CD1c-positive myeloid dendritic cell (primary cell): ENCODE measurements at regions not wholly inside any gene's neighbourhood (a gene's known extent, or its start where the extent isn't known, plus 50 kb on each side); places are given as distances from the start of the nearest gene placed in this dataset.

Experiments
- DNase-seq: peaks from one replicate; pipeline ENCODE4 v3.0.0-alpha.2; 2016; ENCODE audit errors: extremely low spot score

DNA sequence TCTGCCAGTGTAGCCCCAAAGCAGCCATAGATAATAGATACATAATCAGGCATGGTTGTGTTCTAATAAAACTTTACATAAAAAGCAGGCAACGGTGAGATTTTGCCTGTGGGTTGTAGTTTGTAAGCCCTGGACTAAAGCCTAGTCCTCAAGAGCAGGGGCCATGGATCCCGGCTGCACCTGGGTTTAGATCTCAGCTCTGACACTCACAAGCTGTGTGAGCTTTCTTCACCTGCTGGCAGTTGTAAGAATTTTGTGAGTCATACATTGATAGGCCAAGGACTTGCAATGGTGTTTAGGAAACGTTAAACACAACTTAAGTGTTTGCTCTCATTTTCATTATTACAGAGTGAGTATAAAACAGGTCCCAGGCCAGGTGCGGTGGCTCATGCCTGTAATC lies 395.8 kb upstream of the TBX3 start:
- DNase-seq, result no peak

DNA sequence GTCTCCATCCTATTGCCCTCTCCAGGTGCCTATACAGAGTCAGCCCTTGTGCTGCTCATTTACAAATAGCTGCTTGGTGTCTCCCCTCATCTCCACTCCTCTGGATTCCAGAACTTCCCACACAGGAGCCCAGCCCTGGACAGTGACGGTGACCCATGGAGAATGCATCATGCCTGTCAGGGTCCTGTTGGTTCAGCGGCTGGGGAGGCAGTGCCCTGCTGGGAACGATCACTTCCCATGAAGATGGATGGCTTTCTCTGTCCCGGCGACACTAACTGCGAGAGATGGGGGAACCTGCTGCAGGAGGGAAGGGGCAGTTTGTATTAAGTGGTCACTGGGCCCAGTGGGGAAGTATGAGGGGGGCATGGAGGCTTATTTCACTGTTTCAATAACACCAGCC lies 395.0 kb upstream of the TBX3 start:
- no peak for DNase-seq

DNA sequence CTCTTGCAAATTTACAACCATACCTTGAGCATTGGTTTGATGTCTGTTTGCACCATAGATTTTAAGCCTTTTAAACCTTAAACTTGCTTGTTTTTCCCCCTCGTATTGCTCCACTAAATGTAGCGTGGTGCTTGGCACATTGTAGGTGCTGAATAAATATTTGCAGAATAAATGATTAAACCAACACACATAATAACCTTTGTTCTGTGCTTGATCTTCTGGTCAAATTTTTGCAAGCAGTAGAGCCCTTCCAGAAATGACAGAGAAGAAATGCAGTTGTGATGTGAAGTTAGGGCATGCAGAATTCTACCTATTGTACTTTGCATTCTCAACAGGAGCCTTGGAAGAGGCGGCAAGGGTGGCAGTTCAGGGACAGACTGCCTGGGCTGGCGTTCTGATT lies 394.4 kb upstream of the TBX3 start:
- no peak for DNase-seq

DNA sequence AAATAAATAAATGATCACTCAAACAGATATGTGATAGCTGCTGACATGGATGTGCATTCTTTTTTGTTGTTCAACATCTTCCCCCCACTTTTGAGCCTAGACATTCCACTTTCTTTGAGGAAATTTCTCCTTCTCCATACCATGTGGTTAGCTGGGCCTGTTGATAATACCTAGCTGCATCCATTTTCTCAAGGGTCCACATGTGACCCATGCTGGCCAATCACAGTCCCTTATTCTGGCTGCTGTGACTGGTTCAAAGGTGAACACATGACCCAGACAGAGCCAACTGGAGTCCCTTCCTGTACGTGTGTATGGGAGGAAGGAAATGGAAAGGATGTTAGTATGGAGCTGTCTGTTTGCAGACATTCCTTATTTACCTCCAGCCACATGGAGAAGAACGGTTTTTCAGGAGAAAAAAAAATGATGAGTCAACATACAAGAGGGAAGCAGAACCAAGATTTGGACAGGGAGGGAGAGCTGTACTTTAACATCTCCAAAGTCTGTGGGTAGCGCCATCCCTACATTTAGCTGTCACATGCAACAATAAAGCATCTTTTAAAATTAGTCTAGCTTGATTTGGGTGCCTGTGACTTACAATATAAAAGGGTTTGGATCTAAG lies 391.7 kb upstream of the TBX3 start:
- no peak for DNase-seq

DNA sequence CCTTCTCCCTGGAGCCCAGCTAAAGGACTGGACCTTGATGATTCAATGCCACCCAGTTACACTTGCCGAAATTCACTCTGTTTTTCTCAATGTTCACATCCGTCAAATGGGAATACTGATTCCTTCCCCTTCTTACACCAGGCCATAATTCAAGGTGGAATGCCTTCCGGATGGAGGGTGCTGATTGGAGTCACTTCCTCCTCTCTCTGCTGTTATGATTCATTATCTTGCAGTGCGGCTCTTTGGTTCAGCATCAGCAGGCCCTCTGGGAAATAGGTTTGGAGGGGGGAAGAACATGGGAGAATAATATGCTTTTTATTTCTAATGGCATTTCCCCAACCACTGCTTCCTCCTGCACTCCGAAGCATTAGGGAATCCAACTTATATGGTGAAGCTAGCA lies 390.6 kb upstream of the TBX3 start:
- DNase-seq, result no peak

DNA sequence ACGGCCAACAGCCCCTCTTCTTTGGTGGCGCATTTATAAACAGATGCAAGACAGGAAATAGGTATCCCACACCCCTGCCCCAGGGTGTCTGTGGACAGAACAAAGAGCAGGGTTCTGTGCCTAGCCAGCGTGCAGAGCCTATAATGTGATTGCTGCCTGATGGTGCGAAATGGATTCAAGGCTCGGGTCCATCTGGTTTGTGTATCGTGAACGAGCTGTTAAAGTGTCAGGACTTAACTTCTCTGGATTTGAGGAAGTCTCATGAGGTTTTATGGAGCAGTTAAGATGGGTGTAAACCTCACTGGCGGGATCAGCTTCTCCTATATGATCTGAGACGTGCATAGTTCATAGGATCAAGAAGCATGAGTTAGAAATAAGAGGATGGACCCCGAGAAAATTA lies 388.7 kb upstream of the TBX3 start:
- no peak for DNase-seq

DNA sequence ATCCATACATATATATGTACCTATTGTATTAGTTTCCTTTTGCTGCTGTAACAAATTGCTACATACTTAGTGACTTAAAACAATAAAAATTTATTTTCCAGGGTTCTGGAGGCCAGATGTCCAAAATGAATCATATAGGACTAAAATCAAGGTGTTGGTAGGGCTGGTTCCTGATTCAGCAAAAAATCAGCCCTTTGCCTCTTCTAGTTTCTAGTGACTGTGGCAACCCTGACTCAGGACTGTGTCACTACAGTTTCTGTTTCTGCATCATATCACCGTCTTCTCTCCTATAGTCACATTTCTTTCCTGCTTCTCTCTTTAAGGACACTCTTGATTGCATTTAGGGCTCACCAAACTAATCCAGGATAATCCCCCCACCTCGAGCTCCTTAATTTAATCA lies 386.3 kb upstream of the TBX3 start:
- no peak for DNase-seq

DNA sequence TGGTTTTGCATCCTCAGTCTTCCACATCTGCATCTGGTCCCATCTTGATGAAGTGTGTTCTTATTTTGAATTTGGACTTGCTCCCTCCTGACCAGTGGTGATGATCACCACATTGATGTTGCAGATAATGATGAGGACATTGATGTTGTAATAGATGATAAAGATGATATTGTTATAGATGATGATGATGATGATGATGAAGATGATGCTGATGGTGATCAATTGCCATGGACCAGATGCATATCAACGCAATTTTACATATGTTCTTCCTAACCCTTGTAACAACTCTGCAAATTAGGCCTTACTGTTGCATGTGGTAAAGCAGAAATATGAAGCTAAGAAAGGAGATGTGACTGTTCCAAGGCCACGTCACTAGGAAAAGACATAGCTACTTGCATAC lies 380.3 kb upstream of the TBX3 start:
- DNase-seq, result no peak

DNA sequence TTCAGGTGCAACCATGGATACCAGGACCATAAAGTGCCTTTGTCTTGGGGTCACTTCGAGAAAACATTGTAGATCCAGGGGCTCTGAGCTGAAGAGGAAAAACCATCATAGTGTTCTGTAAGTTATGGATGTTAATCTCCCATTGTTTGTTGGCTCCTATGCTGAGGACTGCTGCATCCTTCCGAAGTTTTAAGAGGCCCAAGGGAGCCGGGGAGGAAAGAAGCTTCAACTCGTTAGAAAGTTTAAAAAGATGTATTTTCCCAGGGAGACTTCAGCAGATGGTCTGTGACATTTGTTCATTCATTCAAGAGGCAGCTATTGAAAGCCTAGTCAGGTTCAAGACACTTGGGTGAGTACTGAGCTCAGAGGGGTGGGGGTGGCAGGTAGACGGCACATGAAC lies 378.8 kb upstream of the TBX3 start:
- DNase-seq, result no peak

DNA sequence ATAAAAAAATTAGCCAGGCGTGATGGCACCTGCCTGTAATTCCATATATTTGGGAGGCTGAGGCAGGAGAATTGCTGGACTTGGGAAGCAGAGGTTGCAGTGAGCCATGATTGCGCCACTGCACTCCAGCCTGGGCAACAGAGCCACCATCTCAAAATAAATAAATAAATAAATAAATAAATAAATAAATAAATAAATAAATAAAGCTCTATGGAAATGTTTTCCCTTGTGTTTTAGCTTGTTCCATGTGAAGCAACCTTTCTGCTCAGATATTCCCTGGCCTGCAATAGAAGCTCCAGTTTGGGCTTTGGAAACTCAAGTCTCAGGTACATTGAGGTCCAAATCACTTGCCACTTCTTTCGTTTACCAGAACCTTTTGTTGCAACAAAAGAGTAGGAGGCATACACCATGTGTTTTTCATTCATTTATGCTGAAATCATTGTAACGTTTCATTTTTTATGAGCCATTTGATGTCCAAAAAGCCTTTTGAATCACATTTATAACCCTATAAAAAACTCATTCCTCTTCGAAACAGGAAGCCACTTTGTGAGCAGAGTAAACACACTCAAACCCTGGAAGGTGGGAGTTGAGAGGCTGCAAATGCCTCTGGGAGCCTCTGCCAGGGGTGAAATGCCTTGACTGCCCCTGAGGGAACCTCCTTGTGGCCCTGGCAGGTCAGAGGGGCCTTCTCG lies 376.6 kb upstream of the TBX3 start:
- DNase-seq, result no peak

DNA sequence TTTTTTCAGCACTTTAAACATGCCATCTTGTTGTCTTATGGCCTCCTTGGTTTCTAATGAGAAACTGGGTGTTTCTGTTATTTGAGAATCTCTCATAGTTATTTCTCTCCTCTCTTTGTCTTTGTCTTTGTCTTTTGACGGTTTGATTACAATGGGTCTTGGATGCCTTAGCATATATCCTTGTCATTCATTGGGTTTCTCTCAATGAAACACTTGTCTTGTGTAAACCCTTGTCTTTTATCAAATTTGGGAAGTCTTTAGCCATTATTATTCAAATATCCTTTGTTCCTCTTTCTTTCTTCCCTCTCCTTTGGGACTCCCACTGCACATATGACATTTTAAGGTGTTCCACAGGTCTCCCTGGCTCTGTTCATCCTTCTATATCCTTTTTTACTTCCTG lies 373.5 kb upstream of the TBX3 start:
- no peak for DNase-seq

DNA sequence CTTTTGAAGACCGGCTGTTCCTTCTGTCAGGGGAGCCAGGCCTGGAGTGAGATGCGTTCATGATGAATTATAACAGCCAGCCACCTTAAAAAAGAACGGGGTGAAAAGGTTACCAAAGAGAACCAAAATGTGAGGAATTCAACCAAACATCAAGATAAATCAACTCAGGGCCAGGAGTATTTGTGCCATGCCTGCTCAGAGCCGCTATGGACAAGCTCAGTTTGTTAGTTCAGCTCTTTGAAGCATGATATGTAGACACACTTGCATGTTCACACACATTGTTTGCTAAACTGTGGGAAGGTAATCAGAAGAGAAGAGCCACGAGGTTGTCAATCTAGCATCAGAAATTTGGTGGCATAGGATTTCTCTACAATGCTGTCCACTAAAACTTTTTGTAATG lies 367.4 kb upstream of the TBX3 start:
- DNase-seq, result no peak

DNA sequence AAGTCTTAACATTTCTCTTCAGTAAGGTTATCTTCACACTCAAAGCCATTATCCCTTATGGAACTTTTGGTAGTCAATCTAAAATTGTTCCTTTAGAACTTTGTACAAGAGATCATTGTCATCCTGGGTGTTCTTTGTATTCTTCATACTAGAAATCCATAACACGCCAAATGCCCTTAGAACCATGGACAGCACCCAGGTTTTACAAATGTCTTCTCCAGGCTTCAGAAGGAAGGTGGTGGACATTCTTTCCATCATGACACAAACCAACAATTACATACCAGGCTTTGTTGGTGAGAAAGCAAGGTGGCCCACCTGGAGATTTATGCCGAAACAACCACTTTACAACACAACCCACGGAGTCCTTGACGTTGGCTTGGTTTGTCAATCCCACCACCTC lies 365.6 kb upstream of the TBX3 start:
- no peak for DNase-seq

DNA sequence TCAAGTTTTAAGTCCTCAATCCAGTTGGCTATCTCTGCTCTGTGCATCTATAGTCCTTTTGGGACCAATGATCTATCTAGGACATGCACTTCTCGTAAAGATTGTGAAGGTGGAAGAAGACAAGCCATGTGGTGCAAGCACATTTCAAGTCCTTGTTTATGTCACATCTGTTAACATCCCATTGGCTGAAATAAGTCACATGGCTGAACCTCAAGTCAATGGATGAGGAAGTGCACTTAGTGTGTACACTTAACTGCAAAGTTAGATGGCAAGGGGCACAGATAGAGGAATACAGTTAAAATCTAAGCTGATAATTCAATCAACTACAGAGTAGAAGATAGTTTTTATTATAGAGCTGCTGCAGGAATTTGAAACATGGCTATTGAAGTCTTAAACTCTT lies 362.8 kb upstream of the TBX3 start:
- no peak for DNase-seq

DNA sequence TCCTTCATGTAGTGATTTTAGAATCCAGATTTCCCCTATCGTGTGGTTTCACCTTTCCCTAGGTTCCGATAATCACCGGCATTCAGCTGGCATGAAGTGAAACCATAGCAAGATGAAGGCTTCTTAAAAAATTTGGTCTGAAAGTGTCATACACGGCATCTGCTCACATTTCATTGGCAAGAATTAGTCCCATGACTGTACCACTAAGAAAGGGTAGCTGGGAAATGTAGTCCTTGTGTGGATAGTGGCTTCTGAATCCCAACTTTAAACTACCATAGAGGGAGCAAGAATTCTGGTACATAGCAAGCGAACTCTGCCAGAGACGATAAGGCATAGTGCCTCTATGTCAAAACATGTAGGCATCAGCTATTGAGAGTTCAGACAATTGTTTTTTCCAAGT lies 360.1 kb upstream of the TBX3 start:
- no peak for DNase-seq

DNA sequence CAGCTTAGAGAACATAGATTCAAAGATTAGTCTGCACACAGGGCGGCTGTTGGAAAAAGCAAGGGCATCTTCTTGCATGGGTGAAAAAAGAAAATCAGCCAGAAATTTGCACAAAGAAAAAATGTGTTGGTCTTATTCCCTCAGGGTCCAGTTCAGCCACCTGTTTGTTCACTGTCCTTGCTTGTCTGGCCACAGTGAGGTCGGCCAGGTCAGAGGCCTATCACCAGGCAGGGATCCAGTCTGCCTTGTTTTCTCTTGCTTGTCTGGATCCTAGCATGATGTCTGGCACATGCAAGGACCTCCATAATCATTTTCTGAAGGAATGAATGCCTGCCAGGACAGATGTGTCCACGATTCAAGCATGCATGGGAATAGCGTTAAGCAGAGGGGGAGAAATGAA lies 359.1 kb upstream of the TBX3 start:
- DNase-seq, result no peak

DNA sequence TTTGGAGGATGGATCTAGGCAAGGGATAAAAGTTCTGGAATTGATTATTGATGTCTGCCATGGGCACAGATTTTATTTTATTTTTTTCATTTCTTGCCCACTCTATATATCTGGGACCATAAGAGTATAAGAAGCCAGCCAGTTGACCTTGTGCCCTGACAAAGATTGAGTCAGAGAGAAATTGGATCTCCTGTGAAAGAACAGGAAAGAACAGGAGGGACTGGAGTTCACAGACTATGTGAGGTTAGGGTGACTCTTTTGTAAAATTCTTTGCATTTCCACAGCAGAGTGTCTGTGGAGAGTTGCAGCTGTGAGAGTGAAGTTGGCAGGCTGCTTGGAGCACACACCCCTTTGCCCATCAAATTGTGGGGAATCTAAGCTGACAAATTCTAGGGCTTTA lies 358.4 kb upstream of the TBX3 start:
- no peak for DNase-seq

DNA sequence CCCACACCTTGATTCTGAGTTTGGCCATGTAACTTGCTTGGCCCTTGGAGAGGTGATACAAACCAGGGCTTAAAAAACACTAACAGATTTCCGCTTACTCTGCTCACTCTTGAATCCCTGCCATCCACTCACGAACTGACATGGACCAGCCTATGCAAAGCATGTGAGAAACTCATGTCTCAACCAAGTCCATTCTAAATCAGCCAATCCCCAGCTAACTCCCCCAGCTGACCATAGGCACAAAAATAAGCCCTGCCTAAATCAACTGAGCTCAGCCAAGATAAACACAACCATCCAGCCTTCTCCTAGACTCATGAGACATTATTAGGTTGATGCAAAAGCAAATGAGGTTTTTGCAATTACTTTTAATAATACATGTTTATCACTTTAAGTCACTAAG lies 353.9 kb upstream of the TBX3 start:
- DNase-seq, result no peak

DNA sequence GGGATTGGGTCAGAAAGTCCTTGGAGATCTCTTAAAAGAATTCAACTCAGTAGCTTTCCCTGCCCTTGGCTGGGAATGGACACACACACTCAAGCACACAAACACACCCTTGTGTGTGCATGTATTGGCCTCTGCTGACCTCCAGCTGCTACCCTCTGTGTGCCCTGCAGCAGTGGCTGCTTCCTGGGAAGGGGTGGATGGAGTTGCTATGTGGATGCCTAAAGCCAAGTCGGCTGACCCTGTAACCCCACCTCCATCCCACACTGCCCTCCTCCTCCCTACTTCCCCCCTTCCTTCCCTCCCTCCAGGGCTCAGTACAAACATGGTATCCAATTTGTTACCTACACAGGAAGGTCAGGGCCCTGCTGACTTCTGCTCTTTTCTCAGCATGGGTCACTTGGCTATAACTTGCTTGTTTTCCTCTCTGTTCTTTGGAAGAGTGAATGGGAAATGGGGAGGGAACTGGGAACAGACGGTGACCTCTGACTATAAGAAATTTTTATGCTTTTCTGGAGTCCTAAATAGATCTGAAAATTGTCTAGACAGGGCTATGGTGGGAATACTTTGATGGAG lies 351.6 kb upstream of the TBX3 start:
- DNase-seq, result no peak

DNA sequence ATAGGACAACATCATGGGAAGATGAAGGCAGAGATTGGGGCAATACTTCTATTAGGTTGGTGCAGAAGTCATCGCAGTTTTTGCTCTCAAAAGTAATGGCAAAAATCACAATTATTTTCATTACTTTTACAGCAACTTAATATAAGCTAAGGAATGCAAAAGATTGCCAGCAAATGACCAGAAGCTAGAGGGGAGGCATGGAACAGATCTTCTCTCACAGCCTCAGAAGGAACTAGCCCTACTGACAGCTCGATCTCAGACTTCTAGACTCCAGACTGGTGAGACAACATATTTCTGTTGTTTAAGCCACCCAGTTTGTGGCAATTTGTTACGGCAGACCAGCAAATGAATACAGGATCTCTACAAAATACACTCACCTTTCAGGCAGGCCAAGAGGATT lies 348.5 kb upstream of the TBX3 start:
- no peak for DNase-seq

DNA sequence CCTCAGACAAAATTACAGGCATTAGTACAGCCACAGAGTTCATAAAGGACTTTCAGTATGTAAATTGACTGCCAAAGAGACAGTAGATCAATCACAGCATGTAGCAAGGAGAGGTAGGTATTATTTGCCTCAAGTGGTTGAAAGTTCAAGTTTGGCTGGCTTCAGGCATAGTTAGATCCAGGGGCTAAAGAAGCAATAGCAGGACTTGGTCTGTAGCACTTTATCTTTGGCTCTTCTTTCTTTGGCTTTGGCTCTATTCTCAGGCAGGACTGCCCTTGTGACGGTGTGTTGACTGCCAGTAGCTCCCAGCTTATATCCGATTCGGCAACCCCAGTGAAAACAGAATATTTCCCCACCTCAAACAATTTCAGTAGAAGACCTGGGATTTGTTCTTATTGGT lies 346.0 kb upstream of the TBX3 start:
- DNase-seq, result no peak

DNA sequence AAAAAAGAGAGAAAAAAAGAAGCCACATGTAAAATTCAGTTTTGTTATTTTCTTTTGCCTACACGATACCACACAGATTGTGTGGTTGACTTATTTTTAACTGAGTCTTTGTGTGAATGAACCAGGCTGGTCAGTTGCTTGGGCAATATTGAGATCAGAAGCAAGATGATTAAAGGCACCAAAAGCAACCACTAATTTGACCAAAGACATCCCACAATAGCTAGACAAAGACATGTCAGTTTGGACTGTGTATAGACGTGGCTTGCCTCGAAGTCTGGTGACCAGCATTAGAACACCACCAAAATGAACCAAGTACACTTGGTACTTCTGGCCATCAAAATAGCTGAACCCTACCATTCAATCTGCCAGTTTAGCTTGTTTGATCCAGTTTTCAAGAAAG lies 340.6 kb upstream of the TBX3 start:
- no peak for DNase-seq

DNA sequence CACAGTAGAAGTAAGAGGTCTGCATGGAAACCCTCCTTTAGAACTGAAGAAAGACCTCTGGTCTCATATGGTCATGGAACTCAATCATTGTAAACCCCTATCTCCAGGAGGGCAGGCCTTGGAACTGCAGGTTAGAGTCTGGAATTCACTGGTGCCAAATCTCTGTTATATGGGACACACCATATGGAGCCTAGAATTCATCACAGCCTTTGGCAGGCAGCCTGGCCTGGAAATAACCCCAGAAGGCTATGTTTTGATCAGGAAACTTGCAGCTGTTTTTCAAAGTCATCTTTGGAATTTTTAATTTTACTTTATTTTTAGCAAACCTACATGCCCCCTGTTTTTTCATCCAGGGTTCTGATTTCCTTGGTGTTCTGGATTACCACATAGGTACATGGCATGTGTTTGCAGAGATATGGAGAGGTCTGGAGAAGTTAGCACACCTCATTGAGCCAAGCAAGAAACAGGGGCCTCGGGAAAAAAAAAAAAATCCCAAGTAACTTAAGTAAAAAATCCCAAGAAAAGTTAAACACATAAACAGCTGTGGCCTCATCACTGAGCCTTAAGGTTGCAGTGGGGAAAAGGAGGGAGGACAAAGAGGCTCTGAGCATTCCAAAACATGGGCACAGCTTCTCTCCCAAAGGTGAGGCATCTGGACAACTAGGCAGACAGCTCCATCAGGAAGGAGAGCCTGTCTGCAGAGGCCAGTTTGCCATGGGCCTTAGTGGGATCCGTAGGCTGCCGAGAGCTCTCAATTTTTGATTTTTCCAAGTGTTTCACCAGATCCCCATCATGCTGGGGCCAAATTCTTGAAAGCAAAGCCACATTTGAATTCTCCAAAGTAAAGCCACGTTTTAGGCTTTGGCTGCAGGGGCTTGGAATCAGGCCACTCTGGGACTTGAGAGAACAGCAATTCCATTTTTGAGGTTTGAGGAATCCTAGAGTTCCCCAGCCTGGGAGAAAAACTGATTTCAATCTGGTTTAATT lies 339.6 kb upstream of the TBX3 start:
- no peak for DNase-seq
